PC-3 (cell line): ENCODE measurements at regions not wholly inside any gene's neighbourhood (a gene's known extent, or its start where the extent isn't known, plus 50 kb on each side); places are given as distances from the start of the nearest gene placed in this dataset.

ENCODE experiments used
- ATAC-seq: fragments of 200-7000 bp; cut with Tn5 transposase; 2 replicates; pipeline ENCODE4 v1.9.1; 2020; ENCODE audit warnings: mild to moderate bottlenecking, moderate library complexity
- BruUV-seq: library from RNA; stranded (reverse); fragments of 400-500 nt; replicated peaks from 2 replicates; lab custom pipeline; 2021; lab: Mats Ljungman, UMichigan
- CTCF ChIA-PET: fragments of 300-600 bp; sonication (Branson Sonifier 250); formaldehyde crosslinking; loops from one replicate; lab custom pipeline; 2022; ENCODE audit warnings: antibody characterized with exemption; lab: Charles Lee
- POLR2A ChIA-PET: fragments of 300-600 bp; sonication (Branson Sonifier 250); formaldehyde crosslinking; loops from one replicate; lab custom pipeline; 2022; ENCODE audit warnings: antibody characterized with exemption; ENCODE audit not compliant: unreplicated experiment; lab: Charles Lee
- DNase-seq: peaks from one replicate; pipeline ENCODE4 v3.0.0-alpha.2; 2015
- H2AFZ ChIP-seq: fragments of 300-600 bp; sonication (generic); 2 replicates; pipeline ENCODE4 v1.6.0; 2016; ENCODE audit warnings: antibody characterized with exemption, low read length
- H3F3A ChIP-seq: fragments of 300-600 bp; sonication (generic); one replicate; pipeline ENCODE4 v1.6.0; 2017; ENCODE audit warnings: antibody characterized with exemption, low read length, control low read depth, mild to moderate bottlenecking; ENCODE audit not compliant: unreplicated experiment
- H3K27ac ChIP-seq: fragments of 300-600 bp; sonication (generic); 2 replicates; pipeline ENCODE4 v1.5.1; 2016; ENCODE audit warnings: mild to moderate bottlenecking, low read length
- H3K27me3 ChIP-seq: fragments of 300-600 bp; sonication (generic); 2 replicates; pipeline ENCODE4 v1.6.1; 2016; ENCODE audit warnings: low read length, mixed read lengths
- H3K36me3 ChIP-seq: fragments of 300-600 bp; sonication (generic); 2 replicates; pipeline ENCODE4 v1.6.1; 2016; ENCODE audit warnings: low read depth, mixed run types, low read length, mixed read lengths
- H3K4me1 ChIP-seq: fragments of 300-600 bp; sonication (generic); 2 replicates; pipeline ENCODE4 v1.5.1; 2016; ENCODE audit warnings: low read length; ENCODE audit not compliant: insufficient read depth
- H3K4me2 ChIP-seq: fragments of 300-600 bp; sonication (generic); 2 replicates; pipeline ENCODE4 v1.6.0; 2016; ENCODE audit warnings: low read length
- H3K4me3 ChIP-seq: fragments of 300-600 bp; sonication (generic); 2 replicates; pipeline ENCODE4 v1.5.1; 2016; ENCODE audit warnings: mild to moderate bottlenecking, low read length, mixed read lengths
- H3K79me2 ChIP-seq: fragments of 300-600 bp; sonication (generic); 2 replicates; pipeline ENCODE4 v1.6.1; 2017; ENCODE audit warnings: low read length, mixed read lengths
- H3K9ac ChIP-seq: fragments of 300-600 bp; sonication (generic); 2 replicates; pipeline ENCODE4 v1.6.0; 2016; ENCODE audit warnings: mild to moderate bottlenecking, low read length
- H3K9me2 ChIP-seq: fragments of 300-600 bp; sonication (generic); replicated peaks from 2 replicates; pipeline ENCODE4 v1.6.1; 2016; ENCODE audit warnings: mixed run types, low read length, mixed read lengths
- H3K9me3 ChIP-seq: fragments of 300-600 bp; sonication (generic); 2 replicates; pipeline ENCODE4 v1.6.1; 2016; ENCODE audit warnings: low read length, mixed read lengths
- H4K20me1 ChIP-seq: fragments of 300-600 bp; sonication (generic); 2 replicates; pipeline ENCODE4 v1.6.1; 2016; ENCODE audit warnings: low read length, mixed read lengths
- EZH2 ChIP-seq: fragments of 300-600 bp; sonication (generic); IDR thresholded peaks from one replicate; pipeline ENCODE4 v1.6.1; 2017; ENCODE audit warnings: antibody characterized with exemption, mild to moderate bottlenecking, low read length; ENCODE audit not compliant: unreplicated experiment
- EZH2phosphoT487 ChIP-seq: fragments of 300-600 bp; sonication (generic); IDR thresholded peaks from 2 replicates; pipeline ENCODE4 v1.6.1; 2018; ENCODE audit warnings: mild to moderate bottlenecking, antibody characterized with exemption, low read length, borderline replicate concordance
- intact Hi-C: fragments of 100-400 bp; cut with micrococcal nuclease; formaldehyde crosslinking; loops from 2 replicates; pipeline ENCODE4 v1.9.0; 2023
- TF ChIP-seq, protein P1 (sequence below): fragments of 300-600 bp; sonication (generic); conservative IDR thresholded peaks from 2 replicates; pipeline ENCODE4 v1.5.1; 2017; ENCODE audit warnings: antibody characterized with exemption, low read depth, mild to moderate bottlenecking, low read length

DNA sequence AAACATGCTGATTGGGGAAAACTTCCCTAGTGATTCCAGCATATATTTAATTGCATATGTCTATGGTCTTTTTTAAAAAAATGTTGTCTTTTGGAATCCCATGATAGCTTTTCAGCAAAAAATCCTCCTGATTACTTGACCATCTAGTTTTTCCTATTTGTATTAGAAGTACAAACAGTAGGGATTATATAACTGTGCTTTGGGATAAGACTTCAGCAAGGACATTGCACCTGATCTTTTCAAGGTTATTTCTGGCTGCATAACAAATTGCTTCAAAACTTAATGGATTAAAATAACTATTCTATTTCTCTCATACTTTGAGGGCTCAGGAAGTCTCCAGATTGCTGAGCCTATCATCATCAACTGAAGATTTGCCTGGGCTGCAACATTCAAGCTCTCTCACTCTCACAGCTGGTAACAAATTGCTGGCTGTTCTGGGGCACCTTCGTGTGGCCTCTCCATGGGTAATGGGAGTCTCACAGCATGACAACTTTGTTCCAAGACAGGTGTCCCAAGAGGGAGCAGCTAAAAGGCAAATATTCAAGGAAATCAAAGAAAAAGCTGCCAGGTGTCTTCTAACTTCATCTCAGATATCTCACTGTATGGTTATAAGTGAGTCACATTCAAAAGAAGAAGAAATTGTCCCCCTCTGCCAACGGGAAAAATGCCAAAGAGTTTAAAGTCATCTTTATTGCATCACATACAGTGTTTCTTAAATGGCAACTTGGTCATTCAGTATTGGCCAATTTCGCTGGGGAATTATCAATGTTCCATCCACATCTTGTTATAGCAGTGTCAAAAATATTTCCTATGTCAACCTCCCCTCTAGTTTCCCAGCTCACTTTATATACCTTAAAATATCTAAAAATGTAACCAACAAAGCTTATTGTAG lies 644.5 kb upstream of the GRM7 start:
- Histone ChIP-seq H3F3A (no peaks in the 10 kb centered on the region), H3K9me2 (no peaks in the 10 kb centered on the region), H3K27ac (no peak overlapping the region), H3K4me1 (no peaks in the 10 kb centered on the region), H4K20me1 (no peaks in the 10 kb centered on the region), H3K4me2 (no peak overlapping the region), H3K36me3 (no peaks in the 10 kb centered on the region), H3K79me2 (no peaks in the 10 kb centered on the region), H3K9me3 (0 out of 2 replicates have a peak, but pooled peaks cover 4% of the 10 kb centered on the region), H3K4me3 (no peak overlapping the region), H3K9ac (no peak overlapping the region), H2AFZ (no peak overlapping the region), H3K27me3 (peaks cover 19% of the 10 kb centered on the region)
- DNase-seq (no peak), ATAC-seq (no peak)
- ChIA-PET CTCF (no interaction called here), POLR2A (no interaction called here)
- BruUV-seq: no TSS peak
- TF ChIP-seq EZH2phosphoT487 (no peak), EZH2 (no peak)
- TF ChIP-seq, protein P1, sequence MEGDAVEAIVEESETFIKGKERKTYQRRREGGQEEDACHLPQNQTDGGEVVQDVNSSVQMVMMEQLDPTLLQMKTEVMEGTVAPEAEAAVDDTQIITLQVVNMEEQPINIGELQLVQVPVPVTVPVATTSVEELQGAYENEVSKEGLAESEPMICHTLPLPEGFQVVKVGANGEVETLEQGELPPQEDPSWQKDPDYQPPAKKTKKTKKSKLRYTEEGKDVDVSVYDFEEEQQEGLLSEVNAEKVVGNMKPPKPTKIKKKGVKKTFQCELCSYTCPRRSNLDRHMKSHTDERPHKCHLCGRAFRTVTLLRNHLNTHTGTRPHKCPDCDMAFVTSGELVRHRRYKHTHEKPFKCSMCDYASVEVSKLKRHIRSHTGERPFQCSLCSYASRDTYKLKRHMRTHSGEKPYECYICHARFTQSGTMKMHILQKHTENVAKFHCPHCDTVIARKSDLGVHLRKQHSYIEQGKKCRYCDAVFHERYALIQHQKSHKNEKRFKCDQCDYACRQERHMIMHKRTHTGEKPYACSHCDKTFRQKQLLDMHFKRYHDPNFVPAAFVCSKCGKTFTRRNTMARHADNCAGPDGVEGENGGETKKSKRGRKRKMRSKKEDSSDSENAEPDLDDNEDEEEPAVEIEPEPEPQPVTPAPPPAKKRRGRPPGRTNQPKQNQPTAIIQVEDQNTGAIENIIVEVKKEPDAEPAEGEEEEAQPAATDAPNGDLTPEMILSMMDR: no peak
- intact Hi-C loops: no loop called here

DNA sequence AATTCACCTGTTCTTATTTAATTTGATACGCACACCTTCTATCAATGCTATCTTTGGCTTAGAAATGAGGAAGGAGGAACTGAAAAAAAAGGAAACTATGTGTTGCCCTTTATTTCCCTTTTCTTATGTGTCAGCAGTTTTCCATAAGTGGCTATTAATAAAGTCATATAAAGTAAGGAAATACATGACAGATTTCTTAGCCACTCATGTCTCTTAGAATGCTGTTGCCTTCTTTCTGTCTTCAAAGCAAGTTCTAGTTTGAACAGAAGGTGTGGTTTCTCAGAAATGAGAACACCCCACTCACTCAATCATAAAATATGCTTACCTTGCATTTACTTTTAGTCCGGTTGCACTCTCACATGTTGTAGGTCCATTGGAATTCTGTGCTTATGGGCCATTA lies 640.5 kb upstream of the GRM7 start:
- no peaks in the 10 kb centered on the region for H4K20me1 ChIP-seq
- ChIA-PET CTCF (no interaction called here), POLR2A (no interaction called here)
- no peak overlapping the region for H2AFZ ChIP-seq
- intact Hi-C loops: no loop called here
- no peaks in the 10 kb centered on the region for H3K4me1 ChIP-seq
- H3K79me2 ChIP-seq: no peaks in the 10 kb centered on the region
- no peaks in the 10 kb centered on the region for H3K9me2 ChIP-seq
- no peak overlapping the region for H3K27ac ChIP-seq
- BruUV-seq: no TSS peak
- DNase-seq: no peak
- 0 out of 2 replicates have a peak, but pooled peaks cover 5% of the 10 kb centered on the region for H3K27me3 ChIP-seq
- H3F3A ChIP-seq: no peaks in the 10 kb centered on the region
- no peak for ATAC-seq
- H3K4me3 ChIP-seq: no peak overlapping the region
- H3K4me2 ChIP-seq: no peak overlapping the region
- no peaks in the 10 kb centered on the region for H3K36me3 ChIP-seq
- 0 out of 2 replicates have a peak, but pooled peaks cover 4% of the 10 kb centered on the region for H3K9me3 ChIP-seq
- H3K9ac ChIP-seq: no peak overlapping the region
- TF ChIP-seq EZH2phosphoT487 (no peak), EZH2 (no peak)
- TF ChIP-seq, protein P1: no peak

DNA sequence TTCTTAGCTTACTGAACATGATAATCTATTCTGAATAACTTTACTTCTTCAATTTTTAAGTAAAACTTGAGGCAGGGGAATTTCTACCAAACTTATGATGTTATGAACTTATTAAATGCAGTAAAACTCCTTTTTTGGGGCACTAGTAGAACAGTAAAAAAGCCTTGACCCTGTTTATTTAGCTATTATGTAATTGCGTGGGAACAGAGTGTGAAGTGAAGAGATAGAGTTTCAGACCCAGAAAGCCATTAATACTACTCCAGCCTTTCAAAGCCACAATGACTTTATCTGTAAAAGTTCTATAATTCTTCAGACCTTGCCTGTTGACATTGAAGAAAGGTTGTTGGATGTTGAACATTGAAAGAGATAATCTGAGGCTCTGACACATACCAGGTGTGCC lies 638.8 kb upstream of the GRM7 start:
- Histone ChIP-seq H3K4me1 (no peaks in the 10 kb centered on the region), H3K27ac (no peak overlapping the region), H3K4me2 (no peak overlapping the region), H3K9me2 (no peaks in the 10 kb centered on the region), H3K79me2 (no peaks in the 10 kb centered on the region), H3K4me3 (no peak overlapping the region), H3K36me3 (no peaks in the 10 kb centered on the region), H2AFZ (no peak overlapping the region), H3K9ac (no peak overlapping the region), H3K27me3 (0 out of 2 replicates have a peak, but pooled peaks cover 5% of the 10 kb centered on the region), H3K9me3 (0 out of 2 replicates have a peak, but pooled peaks cover 4% of the 10 kb centered on the region), H3F3A (no peaks in the 10 kb centered on the region), H4K20me1 (no peaks in the 10 kb centered on the region)
- DNase-seq: no peak
- intact Hi-C loops: no loop called here
- POLR2A ChIA-PET: no interaction called here
- TF ChIP-seq, protein P1: no peak
- TF ChIP-seq EZH2phosphoT487: no peak
- no peak for TF ChIP-seq EZH2
- CTCF ChIA-PET: no interaction called here
- no peak for ATAC-seq
- no TSS peak for BruUV-seq
